ENCODE measurements at regions not wholly inside any gene's neighbourhood (a gene's known extent, or its start where the extent isn't known, plus 50 kb on each side); places are given as distances from the start of the nearest gene placed in this dataset.

DNA sequence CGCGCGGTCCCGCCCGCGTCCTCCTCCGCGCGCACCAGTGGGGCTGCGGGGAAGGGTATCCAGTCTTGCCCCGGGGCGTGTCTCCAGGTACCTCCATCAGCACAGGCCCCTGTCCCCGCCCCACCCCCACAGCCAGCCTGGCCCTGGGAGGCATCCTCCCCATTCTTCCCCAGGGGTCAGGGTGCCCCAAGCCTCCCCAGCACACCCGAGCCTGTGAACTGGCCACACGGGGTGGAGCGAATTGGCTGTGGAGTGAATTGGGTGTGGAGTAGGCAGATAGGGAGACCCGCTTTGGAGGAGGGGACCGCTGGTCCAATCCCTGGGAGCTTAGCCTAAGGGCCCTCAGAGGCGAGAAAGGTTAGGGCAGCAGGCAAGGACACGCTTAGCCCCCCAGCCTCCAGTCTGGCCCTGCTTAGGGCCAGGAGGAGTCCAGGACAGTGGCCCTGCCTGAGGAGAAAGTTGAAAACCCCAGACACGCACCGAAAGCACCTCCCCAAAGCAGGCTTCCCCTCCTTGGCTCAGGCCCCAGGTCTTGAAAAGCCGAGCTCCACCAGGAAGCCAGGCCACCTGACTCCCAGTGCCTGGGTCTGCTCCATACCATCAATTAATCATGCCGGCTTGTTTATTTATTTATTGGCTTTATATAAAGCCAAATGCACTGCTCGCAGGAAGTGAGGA is 107.7 kb upstream of the SLC6A11 start:
- intact Hi-C loops (cut with micrococcal nuclease) = no loop called here
- Histone ChIP-seq H3K27me3 (ENCODE audit: low read depth) (peaks cover 97% of the 10 kb centered on the region), H3K9me3 (replicated peaks) (no peaks in the 10 kb centered on the region), H3K27ac (replicated peaks) (no peak overlapping the region), H3K36me3 (no peaks in the 10 kb centered on the region), H3K4me3 (no peak overlapping the region), H3K4me1 (peaks cover 4% of the 10 kb centered on the region)
- DNase-seq = no peak
- TF ChIP-seq, protein P1, sequence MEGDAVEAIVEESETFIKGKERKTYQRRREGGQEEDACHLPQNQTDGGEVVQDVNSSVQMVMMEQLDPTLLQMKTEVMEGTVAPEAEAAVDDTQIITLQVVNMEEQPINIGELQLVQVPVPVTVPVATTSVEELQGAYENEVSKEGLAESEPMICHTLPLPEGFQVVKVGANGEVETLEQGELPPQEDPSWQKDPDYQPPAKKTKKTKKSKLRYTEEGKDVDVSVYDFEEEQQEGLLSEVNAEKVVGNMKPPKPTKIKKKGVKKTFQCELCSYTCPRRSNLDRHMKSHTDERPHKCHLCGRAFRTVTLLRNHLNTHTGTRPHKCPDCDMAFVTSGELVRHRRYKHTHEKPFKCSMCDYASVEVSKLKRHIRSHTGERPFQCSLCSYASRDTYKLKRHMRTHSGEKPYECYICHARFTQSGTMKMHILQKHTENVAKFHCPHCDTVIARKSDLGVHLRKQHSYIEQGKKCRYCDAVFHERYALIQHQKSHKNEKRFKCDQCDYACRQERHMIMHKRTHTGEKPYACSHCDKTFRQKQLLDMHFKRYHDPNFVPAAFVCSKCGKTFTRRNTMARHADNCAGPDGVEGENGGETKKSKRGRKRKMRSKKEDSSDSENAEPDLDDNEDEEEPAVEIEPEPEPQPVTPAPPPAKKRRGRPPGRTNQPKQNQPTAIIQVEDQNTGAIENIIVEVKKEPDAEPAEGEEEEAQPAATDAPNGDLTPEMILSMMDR (IDR thresholded peaks at IDR 0.05; ENCODE audit: borderline replicate concordance) = no peak

GRCh38 chr3:10709110-10709781 is 106.8 kb upstream of the SLC6A11 start:
- peaks cover 4% of the 10 kb centered on the region for H3K4me1 ChIP-seq
- TF ChIP-seq, protein P1 (IDR thresholded peaks at IDR 0.05; ENCODE audit: borderline replicate concordance) = no peak
- DNase-seq = no peak
- intact Hi-C loops (cut with micrococcal nuclease) = no loop called here
- no peak overlapping the region for H3K4me3 ChIP-seq
- H3K27me3 ChIP-seq (ENCODE audit: low read depth) = peaks cover 95% of the 10 kb centered on the region
- no peaks in the 10 kb centered on the region for H3K36me3 ChIP-seq
- no peak overlapping the region for H3K27ac ChIP-seq (replicated peaks)
- peaks cover 3% of the 10 kb centered on the region for H3K9me3 ChIP-seq (replicated peaks)

DNA sequence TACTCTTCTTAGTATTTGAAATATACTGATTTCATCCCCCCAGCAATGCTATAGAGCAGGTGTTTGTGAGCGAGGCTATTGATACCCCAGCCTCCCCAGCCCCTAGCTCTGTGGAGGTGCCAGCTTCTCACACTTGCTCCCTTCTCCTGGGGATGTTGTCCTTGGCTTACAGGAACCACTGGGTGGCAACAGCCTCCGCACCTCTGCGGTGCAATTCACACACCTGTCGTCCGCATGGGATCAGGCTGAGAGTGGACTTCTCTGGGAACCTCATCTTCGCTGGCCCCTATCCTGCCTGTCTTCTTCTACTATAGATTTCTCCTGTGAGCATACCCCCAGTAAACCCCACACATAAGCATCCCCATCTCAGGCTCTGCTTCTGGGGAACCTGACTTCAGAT is 103.9 kb upstream of the SLC6A11 start:
- Histone ChIP-seq H3K27me3 (ENCODE audit: low read depth) (peaks cover 86% of the 10 kb centered on the region), H3K9me3 (replicated peaks) (peaks cover 13% of the 10 kb centered on the region), H3K4me1 (peaks cover 4% of the 10 kb centered on the region), H3K27ac (replicated peaks) (no peak overlapping the region), H3K4me3 (no peak overlapping the region), H3K36me3 (no peaks in the 10 kb centered on the region)
- no peak for DNase-seq
- TF ChIP-seq, protein P1 (IDR thresholded peaks at IDR 0.05; ENCODE audit: borderline replicate concordance) = no peak
- intact Hi-C loops (cut with micrococcal nuclease) = no loop called here

- Histone ChIP-seq H3K9me3 (replicated peaks) (peaks cover 13% of the 10 kb centered on the region), H3K27ac (replicated peaks) (no peak overlapping the region), H3K4me3 (no peak overlapping the region), H3K4me1 (no peaks in the 10 kb centered on the region), H3K27me3 (ENCODE audit: low read depth) (peaks cover 81% of the 10 kb centered on the region), H3K36me3 (no peaks in the 10 kb centered on the region)
- TF ChIP-seq, protein P1 (IDR thresholded peaks at IDR 0.05; ENCODE audit: borderline replicate concordance) = no peak
- DNase-seq = no peak
- intact Hi-C loops (cut with micrococcal nuclease) = no loop called here
These were observed 102.4 kb upstream of the SLC6A11 start for GRCh38 chr3:10713656-10714055.

DNA sequence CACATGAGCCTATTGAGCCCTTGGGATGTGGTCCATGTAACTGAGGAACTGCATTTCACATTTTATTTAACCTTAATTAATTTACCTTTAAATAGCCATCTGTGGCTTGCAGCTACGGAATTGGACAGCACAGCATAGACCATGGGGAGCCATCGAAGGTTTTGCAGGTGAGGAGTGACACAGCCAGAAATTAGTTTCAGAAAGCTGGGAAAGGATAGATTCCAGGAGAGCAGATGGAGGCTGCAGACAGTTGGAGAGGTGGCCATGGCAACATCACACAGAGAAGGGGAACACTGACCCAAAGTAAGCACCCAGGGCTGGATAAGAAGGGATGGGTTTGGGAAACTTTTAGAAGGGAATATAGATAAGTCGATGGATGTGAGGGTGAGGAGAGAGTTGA is 100.1 kb upstream of the SLC6A11 start:
- intact Hi-C loops (cut with micrococcal nuclease) = no loop called here
- Histone ChIP-seq H3K9me3 (replicated peaks) (peaks cover 13% of the 10 kb centered on the region), H3K36me3 (no peaks in the 10 kb centered on the region), H3K4me1 (no peaks in the 10 kb centered on the region), H3K4me3 (no peak overlapping the region), H3K27ac (replicated peaks) (no peak overlapping the region), H3K27me3 (ENCODE audit: low read depth) (peaks cover 74% of the 10 kb centered on the region)
- no peak for DNase-seq
- TF ChIP-seq, protein P1 (IDR thresholded peaks at IDR 0.05; ENCODE audit: borderline replicate concordance) = no peak
